ENCODE measurements at regions not wholly inside any gene's neighbourhood (a gene's known extent, or its start where the extent isn't known, plus 50 kb on each side); places are given as distances from the start of the nearest gene placed in this dataset.

DNA sequence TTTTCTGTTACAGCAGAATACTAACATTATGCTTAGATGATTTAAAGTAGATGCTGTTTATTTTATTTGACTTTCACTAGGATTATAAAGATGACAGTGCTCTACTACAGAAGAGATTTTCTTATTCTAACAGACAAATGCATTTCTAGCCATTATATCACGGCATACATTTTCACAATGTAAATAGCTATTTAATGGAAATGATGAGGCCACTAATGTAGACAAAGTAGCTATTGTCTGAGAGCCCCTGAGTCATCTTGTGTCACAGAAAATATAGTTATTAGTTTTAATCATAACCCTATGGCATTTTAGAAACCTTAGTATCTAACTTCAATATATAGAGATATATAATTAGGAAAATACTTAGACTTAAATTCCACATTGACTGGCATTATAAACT is 158.0 kb upstream of the AHR start:
- no peak overlapping the region for H3K27ac ChIP-seq (ENCODE audit: insufficient read length, low read depth, low read length)
- H3K79me2 ChIP-seq (ENCODE audit: insufficient read depth, low read length): no peaks in the 10 kb centered on the region
- no peak overlapping the region for H2BK15ac ChIP-seq (ENCODE audit: low read depth, low read length)
- no peak overlapping the region for H4K5ac ChIP-seq (ENCODE audit: insufficient read length, low read depth, low read length)
- TF ChIP-seq, protein P1, sequence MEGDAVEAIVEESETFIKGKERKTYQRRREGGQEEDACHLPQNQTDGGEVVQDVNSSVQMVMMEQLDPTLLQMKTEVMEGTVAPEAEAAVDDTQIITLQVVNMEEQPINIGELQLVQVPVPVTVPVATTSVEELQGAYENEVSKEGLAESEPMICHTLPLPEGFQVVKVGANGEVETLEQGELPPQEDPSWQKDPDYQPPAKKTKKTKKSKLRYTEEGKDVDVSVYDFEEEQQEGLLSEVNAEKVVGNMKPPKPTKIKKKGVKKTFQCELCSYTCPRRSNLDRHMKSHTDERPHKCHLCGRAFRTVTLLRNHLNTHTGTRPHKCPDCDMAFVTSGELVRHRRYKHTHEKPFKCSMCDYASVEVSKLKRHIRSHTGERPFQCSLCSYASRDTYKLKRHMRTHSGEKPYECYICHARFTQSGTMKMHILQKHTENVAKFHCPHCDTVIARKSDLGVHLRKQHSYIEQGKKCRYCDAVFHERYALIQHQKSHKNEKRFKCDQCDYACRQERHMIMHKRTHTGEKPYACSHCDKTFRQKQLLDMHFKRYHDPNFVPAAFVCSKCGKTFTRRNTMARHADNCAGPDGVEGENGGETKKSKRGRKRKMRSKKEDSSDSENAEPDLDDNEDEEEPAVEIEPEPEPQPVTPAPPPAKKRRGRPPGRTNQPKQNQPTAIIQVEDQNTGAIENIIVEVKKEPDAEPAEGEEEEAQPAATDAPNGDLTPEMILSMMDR (conservative IDR thresholded peaks at IDR 0.05): no peak
- H3K27me3 ChIP-seq (ENCODE audit: insufficient read depth, low read length): no peaks in the 10 kb centered on the region
- no peak overlapping the region for H4K91ac ChIP-seq (ENCODE audit: insufficient read length, low read depth, low read length)
- H2BK120ac ChIP-seq (ENCODE audit: low read depth, low read length, poor library complexity, severe bottlenecking): no peak overlapping the region
- no peak overlapping the region for H2BK12ac ChIP-seq (ENCODE audit: insufficient read length, low read depth, low read length)
- no peak overlapping the region for H3K56ac ChIP-seq (ENCODE audit: insufficient read length, low read depth, low read length)
- no peak overlapping the region for H3K18ac ChIP-seq (ENCODE audit: insufficient read length, low read depth, low read length)
- Mint-ChIP-seq H3K36me3 (ENCODE audit: insufficient read depth in 1 of 3, low read depth in 3 of 3) (no peaks in the 10 kb centered on the region), H3K4me1 (no peaks in the 10 kb centered on the region), H3K27ac (no peak overlapping the region), H3K4me3 (no peak overlapping the region), H3K27me3 (ENCODE audit: low read depth) (no peaks in the 10 kb centered on the region), H3K9me3 (no peaks in the 10 kb centered on the region)
- no peak for DNase-seq
- H4K20me1 ChIP-seq (ENCODE audit: control insufficient read depth, insufficient read depth, insufficient read length): no peaks in the 10 kb centered on the region
- no peaks in the 10 kb centered on the region for H3K23me2 ChIP-seq (ENCODE audit: insufficient read length, low read depth, low read length, poor library complexity, severe bottlenecking)
- H3K9ac ChIP-seq (ENCODE audit: extremely low read depth, insufficient read length, low read length): no peak overlapping the region
- H3K79me1 ChIP-seq (ENCODE audit: insufficient read depth, low read depth, low read length, poor library complexity, severe bottlenecking): no peaks in the 10 kb centered on the region
- no peaks in the 10 kb centered on the region for H3K9me3 ChIP-seq (ENCODE audit: control insufficient read depth, low read depth, low read length)
- H3K23ac ChIP-seq (ENCODE audit: insufficient read length, low read depth, low read length): no peak overlapping the region
- H4K8ac ChIP-seq (replicated peaks; ENCODE audit: insufficient read length, low read depth, low read length): no peak overlapping the region
- H2BK20ac ChIP-seq (ENCODE audit: low read depth, low read length, poor library complexity, severe bottlenecking): no peak overlapping the region
- H3T11ph ChIP-seq (ENCODE audit: low read length): no peak overlapping the region
- H3K14ac ChIP-seq (ENCODE audit: insufficient read depth, low read length): no peak overlapping the region
- H2AK5ac ChIP-seq (ENCODE audit: insufficient read length, low read length): no peak overlapping the region
- no peaks in the 10 kb centered on the region for H3K4me1 ChIP-seq (ENCODE audit: insufficient read depth, low read length)
- no peak overlapping the region for H3K4ac ChIP-seq (ENCODE audit: low read depth, low read length)
- H2AFZ ChIP-seq (ENCODE audit: low read length): no peak overlapping the region
- no peak overlapping the region for H2BK5ac ChIP-seq (ENCODE audit: insufficient read length, low read length)
- no peak overlapping the region for H3K4me2 ChIP-seq (ENCODE audit: insufficient read depth, insufficient read length, low read length)
- WGBS (ENCODE audit: extremely low coverage, insufficient read length, low lambda C conversion rate): no CpG with 5 or more reads among the region's 1 CpG
